NCI-H1930 (cell line): ENCODE measurements at regions not wholly inside any gene's neighbourhood (a gene's known extent, or its start where the extent isn't known, plus 50 kb on each side); places are given as distances from the start of the nearest gene placed in this dataset.

Experiments used
- DNase-seq, 2 experiments: peaks; one replicate each; lab custom pipeline; 2025; lab: John Stamatoyannopoulos, UW

- no peak for DNase-seq
Observed at GRCh38 chr7:46165276-46165675, 244.2 kb upstream of the IGFBP3 start.

GRCh38 chr7:46164629-46165028, 243.6 kb upstream of the IGFBP3 start:
- no peak for DNase-seq

- DNase-seq = no peak
Observed at GRCh38 chr7:46163246-46163645, 242.2 kb upstream of the IGFBP3 start.

GRCh38 chr7:46162609-46163008, 241.5 kb upstream of the IGFBP3 start:
- no peak for DNase-seq

GRCh38 chr7:46160861-46161260, 239.8 kb upstream of the IGFBP3 start:
- DNase-seq = no peak

- no peak for DNase-seq
Observed at GRCh38 chr7:46157931-46158330, 236.9 kb upstream of the IGFBP3 start.

- no peak for DNase-seq
Observed at GRCh38 chr7:46157404-46157803, 236.3 kb upstream of the IGFBP3 start.

GRCh38 chr7:46156853-46157252, 235.8 kb upstream of the IGFBP3 start:
- DNase-seq = no peak

GRCh38 chr7:46156086-46156485, 235.0 kb upstream of the IGFBP3 start:
- no peak for DNase-seq

GRCh38 chr7:46155367-46155766, 234.3 kb upstream of the IGFBP3 start:
- DNase-seq = no peak

- DNase-seq = no peak
Observed at GRCh38 chr7:46153951-46154787, 233.1 kb upstream of the IGFBP3 start.

- DNase-seq = no peak
Observed at GRCh38 chr7:46153583-46153950, 232.5 kb upstream of the IGFBP3 start.

GRCh38 chr7:46152696-46153095, 231.6 kb upstream of the IGFBP3 start:
- no peak for DNase-seq

GRCh38 chr7:46150721-46151120, 229.6 kb upstream of the IGFBP3 start:
- DNase-seq = no peak

- no peak for DNase-seq
Observed at GRCh38 chr7:46150202-46150601, 229.1 kb upstream of the IGFBP3 start.

GRCh38 chr7:46147871-46148270, 226.8 kb upstream of the IGFBP3 start:
- no peak for DNase-seq

- DNase-seq = no peak
Observed at GRCh38 chr7:46146454-46147255, 225.6 kb upstream of the IGFBP3 start.

GRCh38 chr7:46145412-46145811, 224.3 kb upstream of the IGFBP3 start:
- no peak for DNase-seq

GRCh38 chr7:46143949-46144917, 223.2 kb upstream of the IGFBP3 start:
- DNase-seq = no peak

- DNase-seq = no peak
Observed at GRCh38 chr7:46143421-46143820, 222.3 kb upstream of the IGFBP3 start.

- no peak for DNase-seq
Observed at GRCh38 chr7:46139079-46139478, 218.0 kb upstream of the IGFBP3 start.

- no peak for DNase-seq
Observed at GRCh38 chr7:46137725-46138124, 216.7 kb upstream of the IGFBP3 start.
